ENCODE measurements at regions not wholly inside any gene's neighbourhood (a gene's known extent, or its start where the extent isn't known, plus 50 kb on each side); places are given as distances from the start of the nearest gene placed in this dataset.

GRCh38 chr12:19726592-19726991, 287.3 kb downstream of the AEBP2 start:
- TF ChIP-seq RAD21 (IDR thresholded peaks at IDR 0.05; ENCODE audit: low read depth) (no peak), YY1 (IDR thresholded peaks at IDR 0.05; ENCODE audit: low read depth) (no peak), CREB1 (IDR thresholded peaks at IDR 0.05; ENCODE audit: low read depth) (no peak), USF1 (IDR thresholded peaks at IDR 0.05) (no peak), REST (IDR thresholded peaks at IDR 0.05; ENCODE audit: low read depth) (no peak), TEAD4 (IDR thresholded peaks at IDR 0.05) (no peak), ZBTB7A (IDR thresholded peaks at IDR 0.05; ENCODE audit: low read depth) (no peak), TCF12 (IDR thresholded peaks at IDR 0.05; ENCODE audit: low read depth) (no peak), EP300 (IDR thresholded peaks at IDR 0.05; ENCODE audit: borderline replicate concordance) (no peak), FOXM1 (IDR thresholded peaks at IDR 0.05; ENCODE audit: borderline replicate concordance, low read depth) (no peak), EGR1 (IDR thresholded peaks at IDR 0.05) (no peak), TAF1 (IDR thresholded peaks at IDR 0.05; ENCODE audit: low read depth) (no peak), NFIC (IDR thresholded peaks at IDR 0.05) (no peak)

GRCh38 chr12:19737019-19737418, 297.7 kb downstream of the AEBP2 start:
- no peak for TF ChIP-seq EGR1 (IDR thresholded peaks at IDR 0.05)

- TF ChIP-seq MAX (IDR thresholded peaks at IDR 0.05) (no peak), RAD21 (IDR thresholded peaks at IDR 0.05; ENCODE audit: low read depth) (peak; percentile 88)
These were observed 300.0 kb downstream of the AEBP2 start for GRCh38 chr12:19739195-19739776.

- TF ChIP-seq ZBTB7A (IDR thresholded peaks at IDR 0.05; ENCODE audit: low read depth) (no peak), EGR1 (IDR thresholded peaks at IDR 0.05) (no peak), USF1 (IDR thresholded peaks at IDR 0.05) (no peak), YY1 (IDR thresholded peaks at IDR 0.05; ENCODE audit: low read depth) (no peak), EP300 (IDR thresholded peaks at IDR 0.05; ENCODE audit: borderline replicate concordance) (no peak), TEAD4 (IDR thresholded peaks at IDR 0.05) (no peak), RAD21 (IDR thresholded peaks at IDR 0.05; ENCODE audit: low read depth) (no peak), MAX (IDR thresholded peaks at IDR 0.05) (no peak), CREB1 (IDR thresholded peaks at IDR 0.05; ENCODE audit: low read depth) (no peak), FOXM1 (IDR thresholded peaks at IDR 0.05; ENCODE audit: borderline replicate concordance, low read depth) (no peak), NFIC (IDR thresholded peaks at IDR 0.05) (no peak), TCF12 (IDR thresholded peaks at IDR 0.05; ENCODE audit: low read depth) (no peak), TAF1 (IDR thresholded peaks at IDR 0.05; ENCODE audit: low read depth) (no peak)
These were observed 301.3 kb downstream of the AEBP2 start for GRCh38 chr12:19740472-19741131.

GRCh38 chr12:19741132-19741489, 301.8 kb downstream of the AEBP2 start:
- TF ChIP-seq USF1 (IDR thresholded peaks at IDR 0.05): no peak

GRCh38 chr12:19744705-19745218, 305.5 kb downstream of the AEBP2 start:
- TF ChIP-seq TAF1 (IDR thresholded peaks at IDR 0.05; ENCODE audit: low read depth) (no peak), MAX (IDR thresholded peaks at IDR 0.05) (0 out of 2 replicates have a peak, but pooled peaks have one; percentile 16), CREB1 (IDR thresholded peaks at IDR 0.05; ENCODE audit: low read depth) (peak; percentile 91), FOXM1 (IDR thresholded peaks at IDR 0.05; ENCODE audit: borderline replicate concordance, low read depth) (peak; percentile 91), ZBTB7A (IDR thresholded peaks at IDR 0.05; ENCODE audit: low read depth) (no peak), REST (IDR thresholded peaks at IDR 0.05; ENCODE audit: low read depth) (no peak), USF1 (IDR thresholded peaks at IDR 0.05) (no peak), EP300 (IDR thresholded peaks at IDR 0.05; ENCODE audit: borderline replicate concordance) (peak; percentile 96), EGR1 (IDR thresholded peaks at IDR 0.05) (no peak), YY1 (IDR thresholded peaks at IDR 0.05; ENCODE audit: low read depth) (no peak), CEBPB (IDR thresholded peaks at IDR 0.05) (peak; percentile 53; the same call in 1 of the 2 replicates), RAD21 (IDR thresholded peaks at IDR 0.05; ENCODE audit: low read depth) (no peak), NFIC (IDR thresholded peaks at IDR 0.05) (peak; percentile 96), TCF12 (IDR thresholded peaks at IDR 0.05; ENCODE audit: low read depth) (peak; percentile 92), TEAD4 (IDR thresholded peaks at IDR 0.05) (peak; percentile 91)
